Breast epithelium (tissue), 4 donors: ENCODE measurements at regions not wholly inside any gene's neighbourhood (a gene's known extent, or its start where the extent isn't known, plus 50 kb on each side); places are given as distances from the start of the nearest gene placed in this dataset.
"Not testable (repeated sequence)": the region's sequence is repeated elsewhere in the genome, so short reads cannot be mapped to it uniquely, and the experiment has no call there.

Experiments
- DNase-seq, 2 donors: peaks; one replicate each; pipeline ENCODE4 v3.0.0-alpha.2; 2019; ENCODE audit warnings: low spot score in 2 of 2
- H3K27ac ChIP-seq, 2 donors: fragments of 200-600 bp; sonication (generic) in 1 of 2; one replicate each; pipeline ENCODE4 v1.5.1; 2016 to 2019; ENCODE audit warnings: mild to moderate bottlenecking in 1 of 2
- H3K27me3 ChIP-seq, 2 donors: fragments of 200-600 bp; sonication (generic) in 1 of 2; one replicate each; pipeline versions ENCODE4 v1.5.1 to v1.6.0; 2017 to 2019; ENCODE audit warnings: control low read depth in 1 of 2, mild to moderate bottlenecking in 1 of 2
- H3K36me3 ChIP-seq: fragments of 200-600 bp; one replicate; pipeline ENCODE4 v1.5.1; 2019
- H3K4me1 ChIP-seq, 2 donors: fragments of 200-600 bp; sonication (generic); one replicate each; pipeline ENCODE4 v1.5.1; 2016 to 2019; ENCODE audit warnings: control low read depth in 1 of 2
- H3K4me3 ChIP-seq, 3 donors: fragments of 200-600 bp; sonication (generic); 1 replicate in 2 of 3; 2 replicates in 1 of 3; pipeline ENCODE4 v1.5.1; 2016 to 2019; ENCODE audit warnings: mild to moderate bottlenecking in 3 of 3, moderate library complexity in 2 of 3
- H3K9me3 ChIP-seq, 2 donors: fragments of 200-600 bp; sonication (generic) in 1 of 2; one replicate each; pipeline ENCODE4 v1.5.1; 2016 to 2019; ENCODE audit warnings: control low read depth in 1 of 2
- intact Hi-C: fragments of 100-400 bp; cut with DNase I; formaldehyde crosslinking; loops from one replicate; pipeline ENCODE4 v1.15.1; 2023; ENCODE audit warnings: low total_unique reads

GRCh38 chr9:67477465-67477864, 381.3 kb upstream of the ANKRD20A1 start:
- H3K36me3 ChIP-seq, H3K27me3 ChIP-seq, H3K4me1 ChIP-seq, H3K9me3 ChIP-seq, H3K27ac ChIP-seq, intact Hi-C loops, H3K4me3 ChIP-seq, DNase-seq: not testable (repeated sequence)

- H3K27me3 ChIP-seq, H3K27ac ChIP-seq, H3K4me3 ChIP-seq, H3K9me3 ChIP-seq, DNase-seq, intact Hi-C loops, H3K36me3 ChIP-seq, H3K4me1 ChIP-seq: not testable (repeated sequence)
Measured at GRCh38 chr9:67470739-67471138, 388.0 kb upstream of the ANKRD20A1 start.

GRCh38 chr9:67468326-67468725, 390.4 kb upstream of the ANKRD20A1 start:
- intact Hi-C loops, H3K4me3 ChIP-seq, DNase-seq, H3K27me3 ChIP-seq, H3K36me3 ChIP-seq, H3K9me3 ChIP-seq, H3K4me1 ChIP-seq, H3K27ac ChIP-seq: not testable (repeated sequence)

DNA sequence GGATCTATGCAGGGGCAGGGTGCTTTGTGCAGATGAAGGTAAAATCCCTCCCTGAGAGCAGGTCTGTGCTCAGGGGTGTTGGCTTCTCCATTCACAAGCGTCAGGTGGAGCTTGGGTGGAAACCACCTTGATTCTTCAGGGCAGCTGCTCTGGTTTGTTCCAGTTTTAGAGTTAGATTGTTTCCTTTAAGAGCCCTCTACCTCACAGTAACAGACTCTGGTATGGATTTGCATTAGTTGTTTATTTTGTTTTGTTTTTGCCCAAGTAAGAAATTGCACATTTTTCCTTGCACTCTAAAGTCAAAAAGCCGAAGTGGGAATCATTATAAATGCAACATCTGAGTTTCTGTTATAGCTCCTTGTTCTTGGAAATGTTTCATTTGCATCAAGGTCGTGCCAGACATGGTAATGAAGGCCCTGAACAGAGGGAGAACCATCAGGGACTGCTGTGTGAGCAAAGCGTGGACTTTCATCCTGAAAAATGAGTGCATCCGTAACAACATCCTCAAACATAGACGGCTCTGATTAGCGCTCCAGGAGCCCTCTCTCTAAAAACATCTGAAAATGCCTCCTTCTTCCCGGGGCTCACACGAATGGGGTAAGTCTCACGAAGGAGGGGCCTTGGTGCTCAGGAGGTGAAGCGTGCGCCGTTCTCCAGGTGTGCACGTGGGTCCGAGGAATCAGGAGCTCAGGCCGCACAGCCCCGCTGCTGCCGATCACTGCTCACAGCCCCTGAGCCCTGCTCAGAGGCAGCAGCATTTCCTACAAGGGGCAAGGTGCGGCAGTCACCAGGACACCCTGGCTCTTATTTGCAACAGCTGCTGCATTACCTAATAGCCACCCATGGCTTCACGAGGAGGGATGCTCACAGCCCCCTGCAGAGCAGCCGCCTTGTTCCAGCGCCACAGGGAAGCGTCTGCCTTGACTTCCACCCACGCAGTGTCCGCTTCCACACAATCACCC, 396.7 kb upstream of the ANKRD20A1 start:
- H3K27ac ChIP-seq, intact Hi-C loops, DNase-seq, H3K4me3 ChIP-seq, H3K36me3 ChIP-seq, H3K4me1 ChIP-seq, H3K27me3 ChIP-seq, H3K9me3 ChIP-seq: not testable (repeated sequence)

GRCh38 chr9:67452941-67453340, 405.8 kb upstream of the ANKRD20A1 start:
- DNase-seq, H3K9me3 ChIP-seq, H3K36me3 ChIP-seq, H3K4me3 ChIP-seq, H3K27me3 ChIP-seq, H3K27ac ChIP-seq, H3K4me1 ChIP-seq, intact Hi-C loops: not testable (repeated sequence)

- H3K27ac ChIP-seq, H3K27me3 ChIP-seq, H3K9me3 ChIP-seq, intact Hi-C loops, DNase-seq, H3K4me3 ChIP-seq, H3K4me1 ChIP-seq, H3K36me3 ChIP-seq: not testable (repeated sequence)
Measured at GRCh38 chr9:67442313-67442712, 416.4 kb upstream of the ANKRD20A1 start.

- H3K9me3 ChIP-seq, H3K27me3 ChIP-seq, H3K4me1 ChIP-seq, H3K27ac ChIP-seq, H3K36me3 ChIP-seq, H3K4me3 ChIP-seq, DNase-seq, intact Hi-C loops: not testable (repeated sequence)
Measured at GRCh38 chr9:67437011-67437410, 421.7 kb upstream of the ANKRD20A1 start.

GRCh38 chr9:67424881-67425280, 432.5 kb upstream of the SPATA31A3 start:
- H3K27ac ChIP-seq, intact Hi-C loops, DNase-seq, H3K4me3 ChIP-seq, H3K9me3 ChIP-seq, H3K4me1 ChIP-seq, H3K27me3 ChIP-seq, H3K36me3 ChIP-seq: not testable (repeated sequence)

DNA sequence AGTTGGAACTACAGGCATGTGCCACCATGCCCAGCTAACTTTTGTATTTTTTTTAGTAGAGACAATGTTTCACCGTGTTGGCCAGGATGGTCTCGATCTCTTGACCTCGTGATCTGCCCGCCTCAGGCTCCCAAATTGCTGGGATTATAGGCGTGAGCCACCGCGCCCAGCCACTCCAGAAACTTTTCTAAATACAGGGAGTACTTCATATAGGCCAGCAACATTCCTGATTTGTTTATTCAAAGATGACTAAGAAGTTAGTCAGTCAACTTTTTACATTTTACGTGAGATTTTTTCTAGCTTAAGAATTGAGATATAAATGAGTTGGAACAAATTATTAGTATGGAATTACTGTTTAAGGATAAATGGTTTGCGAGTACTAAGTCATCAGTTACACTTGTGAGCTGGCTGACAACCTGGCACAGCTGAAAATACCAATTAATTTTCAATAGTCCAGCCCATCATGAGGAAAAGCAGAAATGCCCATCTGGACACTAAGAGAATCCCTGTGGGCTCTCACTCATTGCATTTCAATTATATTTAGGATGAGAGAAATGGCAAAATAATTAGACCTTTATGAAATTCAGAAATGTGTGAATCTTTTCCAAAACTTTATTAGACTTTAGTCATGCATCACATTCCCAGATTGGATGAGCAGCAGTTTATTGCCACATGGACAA, 430.8 kb upstream of the SPATA31A3 start:
- H3K4me3 ChIP-seq, H3K36me3 ChIP-seq, DNase-seq, intact Hi-C loops, H3K27me3 ChIP-seq, H3K27ac ChIP-seq, H3K4me1 ChIP-seq, H3K9me3 ChIP-seq: not testable (repeated sequence)

DNA sequence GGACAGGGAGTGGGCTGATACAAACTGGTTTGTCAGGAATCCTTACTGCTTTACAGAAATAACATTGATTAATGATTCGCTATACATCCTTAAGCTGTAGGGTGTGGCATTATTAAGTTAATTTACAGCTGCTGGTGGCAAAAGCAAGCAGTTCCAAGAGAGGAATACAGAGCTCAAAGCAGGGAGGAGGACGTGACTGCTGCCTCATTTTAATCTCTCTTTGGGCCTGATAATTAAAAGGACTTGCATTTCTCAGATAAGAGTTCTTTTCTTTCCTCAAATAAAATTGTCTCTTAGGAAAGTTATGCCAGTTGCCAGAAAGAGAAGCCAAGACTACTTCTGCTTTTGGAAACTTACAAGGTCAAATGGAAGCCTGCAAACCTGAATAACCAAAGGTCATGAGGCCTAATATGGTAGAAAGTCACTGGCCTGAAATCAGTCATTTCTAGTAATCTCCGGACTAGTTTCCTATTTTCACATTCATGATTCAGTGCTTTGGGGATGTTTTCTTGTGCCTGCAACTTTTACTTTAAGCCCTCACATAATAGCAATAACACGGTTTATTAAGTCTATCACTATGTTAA, 426.2 kb upstream of the SPATA31A3 start:
- H3K9me3 ChIP-seq, H3K27me3 ChIP-seq, H3K27ac ChIP-seq, H3K4me3 ChIP-seq, intact Hi-C loops, DNase-seq, H3K4me1 ChIP-seq, H3K36me3 ChIP-seq: not testable (repeated sequence)

DNA sequence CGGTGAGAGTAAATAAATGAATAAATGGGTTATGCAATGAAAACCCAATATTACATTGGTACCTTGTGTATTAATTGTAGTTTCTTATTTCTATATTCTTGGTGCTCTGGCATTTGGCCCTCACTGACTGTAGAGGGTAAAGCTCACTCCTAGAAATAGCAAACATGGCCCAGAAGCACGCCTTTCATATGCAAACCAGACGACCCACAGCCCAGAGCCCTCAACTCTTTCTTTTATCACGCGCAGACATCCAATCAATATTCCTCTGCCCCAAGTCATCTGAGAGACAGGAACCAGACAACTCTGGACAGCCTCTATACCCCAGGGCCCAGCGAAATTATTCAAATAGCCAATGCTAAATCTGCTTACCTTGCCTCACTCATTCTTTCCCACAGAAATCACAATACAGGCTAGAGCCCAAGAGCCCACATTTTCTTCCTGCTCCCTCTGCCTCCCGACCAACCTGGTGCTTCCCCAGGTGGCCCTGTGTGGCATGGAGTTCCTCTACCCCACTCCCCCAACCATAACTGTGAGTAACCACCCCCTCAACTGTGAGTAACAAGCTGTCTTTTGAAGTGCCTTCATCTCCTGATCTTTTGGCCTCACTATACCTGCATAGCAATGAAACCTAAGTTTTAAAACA, 425.1 kb upstream of the SPATA31A3 start:
- H3K36me3 ChIP-seq, intact Hi-C loops, H3K4me3 ChIP-seq, H3K9me3 ChIP-seq, H3K27ac ChIP-seq, DNase-seq, H3K27me3 ChIP-seq, H3K4me1 ChIP-seq: not testable (repeated sequence)

DNA sequence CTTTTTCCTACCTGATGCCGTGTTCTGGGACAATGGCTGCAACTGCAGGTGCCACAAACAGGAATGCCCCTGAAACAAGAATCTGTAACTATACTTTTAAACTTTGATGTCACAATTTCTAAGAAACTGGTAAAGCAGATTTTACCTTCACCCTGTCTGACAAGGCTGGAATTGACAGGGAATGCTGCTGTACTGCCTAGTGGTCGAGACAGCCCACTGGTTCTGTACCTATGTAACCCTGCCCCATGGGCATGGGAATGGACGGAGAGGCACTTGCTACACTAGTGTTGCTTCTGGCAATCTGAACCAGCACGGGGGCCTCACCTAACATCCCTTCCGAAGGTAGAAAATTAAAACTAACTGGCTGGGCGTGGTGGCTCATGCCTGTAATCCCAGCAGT, 424.3 kb upstream of the SPATA31A3 start:
- H3K27me3 ChIP-seq, H3K36me3 ChIP-seq, DNase-seq, H3K27ac ChIP-seq, H3K9me3 ChIP-seq, H3K4me1 ChIP-seq, H3K4me3 ChIP-seq, intact Hi-C loops: not testable (repeated sequence)

DNA sequence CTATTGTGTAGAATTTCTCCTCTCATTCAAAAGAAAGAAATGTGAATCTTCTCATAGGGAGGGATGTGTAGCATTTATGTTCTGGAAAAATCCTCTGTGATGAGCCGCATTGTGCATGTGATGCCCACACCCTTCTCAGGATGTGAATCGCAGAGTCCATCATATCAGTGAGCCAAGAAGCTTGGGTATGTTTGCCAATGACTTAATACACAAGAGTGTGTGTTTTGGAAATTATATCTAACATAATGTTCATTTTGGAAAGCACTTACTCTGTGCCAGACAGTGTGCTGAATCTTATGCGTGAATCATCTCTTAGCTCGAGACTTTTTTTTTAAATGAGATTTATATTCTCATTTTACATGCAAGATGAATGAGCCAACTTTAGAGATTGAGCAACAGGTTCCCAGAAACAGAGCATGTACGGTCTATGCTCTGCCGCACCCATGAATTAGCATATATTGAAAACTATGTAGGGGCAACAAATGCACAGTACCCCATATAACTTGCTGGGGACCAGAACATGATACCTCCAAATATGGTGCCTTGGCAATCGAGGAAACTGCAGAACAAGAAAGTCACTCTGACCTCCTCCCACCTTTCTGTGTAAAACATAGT, 418.4 kb upstream of the SPATA31A3 start:
- H3K4me3 ChIP-seq, H3K9me3 ChIP-seq, intact Hi-C loops, H3K4me1 ChIP-seq, DNase-seq, H3K27me3 ChIP-seq, H3K36me3 ChIP-seq, H3K27ac ChIP-seq: not testable (repeated sequence)
